H9 (cell line): ENCODE measurements at regions not wholly inside any gene's neighbourhood (a gene's known extent, or its start where the extent isn't known, plus 50 kb on each side); places are given as distances from the start of the nearest gene placed in this dataset.

Source experiments
- DNase-seq: peaks from one replicate; pipeline ENCODE4 v3.0.0-alpha.2; 2017
- H2AFZ ChIP-seq: one replicate; pipeline ENCODE4 v1.6.1; 2013; ENCODE audit warnings: mild to moderate bottlenecking, low read length, control low read depth, moderate library complexity
- H2AK5ac ChIP-seq: 2 replicates; pipeline ENCODE4 v1.6.1; 2013; ENCODE audit warnings: low read length, control low read depth, mixed read lengths; ENCODE audit not compliant: insufficient read length
- H2BK120ac ChIP-seq: one replicate; pipeline ENCODE4 v1.6.1; 2013; ENCODE audit warnings: low read depth, mild to moderate bottlenecking, low read length, control low read depth, inconsistent platforms; ENCODE audit not compliant: poor library complexity, severe bottlenecking
- H2BK12ac ChIP-seq: 2 replicates; pipeline ENCODE4 v1.6.1; 2013; ENCODE audit warnings: low read length, control low read depth, mixed read lengths, low read depth; ENCODE audit not compliant: insufficient read length
- H2BK15ac ChIP-seq: 2 replicates; pipeline ENCODE4 v1.6.1; 2013; ENCODE audit warnings: low read depth, low read length, control low read depth
- H2BK20ac ChIP-seq: one replicate; pipeline ENCODE4 v1.6.1; 2013; ENCODE audit warnings: low read depth, mild to moderate bottlenecking, low read length, control low read depth, inconsistent platforms; ENCODE audit not compliant: poor library complexity, severe bottlenecking
- H2BK5ac ChIP-seq: 2 replicates; pipeline ENCODE4 v1.6.1; 2013; ENCODE audit warnings: low read length, control low read depth, mixed read lengths; ENCODE audit not compliant: insufficient read length
- H3K14ac ChIP-seq: 2 replicates; pipeline ENCODE4 v1.6.1; 2013; ENCODE audit warnings: low read length, control low read depth; ENCODE audit not compliant: insufficient read depth
- H3K18ac ChIP-seq: 2 replicates; pipeline ENCODE4 v1.6.1; 2013; ENCODE audit warnings: low read depth, mild to moderate bottlenecking, mixed read lengths, low read length, control low read depth; ENCODE audit not compliant: insufficient read length
- H3K23ac ChIP-seq: 2 replicates; pipeline ENCODE4 v1.6.1; 2013; ENCODE audit warnings: low read length, control low read depth, mixed read lengths, low read depth; ENCODE audit not compliant: insufficient read length
- H3K23me2 ChIP-seq: 2 replicates; pipeline ENCODE4 v1.6.1; 2013; ENCODE audit warnings: low read depth, mild to moderate bottlenecking, mixed read lengths, low read length, control low read depth; ENCODE audit not compliant: insufficient read length, poor library complexity, severe bottlenecking
- H3K27ac ChIP-seq: 2 replicates; pipeline ENCODE4 v1.5.1; 2013; ENCODE audit warnings: low read length, control low read depth, mixed read lengths, low read depth; ENCODE audit not compliant: insufficient read length
- H3K27me3 ChIP-seq: 2 replicates; pipeline ENCODE4 v1.6.1; 2013; ENCODE audit warnings: low read length, control low read depth, inconsistent platforms; ENCODE audit not compliant: insufficient read depth
- H3K4ac ChIP-seq: 2 replicates; pipeline ENCODE4 v1.6.1; 2013; ENCODE audit warnings: low read depth, mild to moderate bottlenecking, control low read depth, inconsistent platforms, low read length, moderate library complexity
- H3K4me1 ChIP-seq: 2 replicates; pipeline ENCODE4 v1.6.1; 2013; ENCODE audit warnings: low read length, control low read depth, inconsistent platforms; ENCODE audit not compliant: insufficient read depth
- H3K4me2 ChIP-seq: 2 replicates; pipeline ENCODE4 v1.6.1; 2013; ENCODE audit warnings: low read length, control low read depth, mixed read lengths; ENCODE audit not compliant: insufficient read length, insufficient read depth
- H3K56ac ChIP-seq: 2 replicates; pipeline ENCODE4 v1.6.1; 2013; ENCODE audit warnings: low read depth, mild to moderate bottlenecking, mixed read lengths, low read length, control low read depth; ENCODE audit not compliant: insufficient read length
- H3K79me1 ChIP-seq: 2 replicates; pipeline ENCODE4 v1.6.1; 2013; ENCODE audit warnings: low read depth, mild to moderate bottlenecking, moderate library complexity, low read length, control low read depth, inconsistent platforms; ENCODE audit not compliant: insufficient read depth, poor library complexity, severe bottlenecking
- H3K79me2 ChIP-seq: 2 replicates; pipeline ENCODE4 v1.6.1; 2013; ENCODE audit warnings: low read length, control low read depth, inconsistent platforms; ENCODE audit not compliant: insufficient read depth
- H3K9ac ChIP-seq: 2 replicates; pipeline ENCODE4 v1.6.1; 2013; ENCODE audit warnings: low read length, control low read depth, mixed read lengths; ENCODE audit not compliant: insufficient read length; ENCODE audit errors: extremely low read depth
- H3K9me3 ChIP-seq: one replicate; pipeline ENCODE4 v1.6.1; 2013; ENCODE audit warnings: low read depth, low read length, inconsistent platforms; ENCODE audit not compliant: control insufficient read depth
- H3T11ph ChIP-seq: one replicate; pipeline ENCODE4 v1.6.1; 2013; ENCODE audit warnings: mild to moderate bottlenecking, low read length, control low read depth, inconsistent platforms
- H4K20me1 ChIP-seq: one replicate; pipeline ENCODE4 v1.6.1; 2013; ENCODE audit not compliant: control insufficient read depth, insufficient read length, insufficient read depth
- H4K5ac ChIP-seq: 2 replicates; pipeline ENCODE4 v1.6.1; 2013; ENCODE audit warnings: low read depth, mild to moderate bottlenecking, mixed read lengths, low read length, control low read depth; ENCODE audit not compliant: insufficient read length
- H4K8ac ChIP-seq: replicated peaks from 2 replicates; pipeline ENCODE4 v1.6.1; 2013; ENCODE audit warnings: low read length, control low read depth, mixed read lengths, low read depth; ENCODE audit not compliant: insufficient read length
- H4K91ac ChIP-seq: 2 replicates; pipeline ENCODE4 v1.6.1; 2013; ENCODE audit warnings: low read depth, mild to moderate bottlenecking, moderate library complexity, mixed read lengths, low read length, control low read depth; ENCODE audit not compliant: insufficient read length
- H3K27ac Mint-ChIP-seq, 3 experiments: 2 replicates in 2 of 3; 3 replicates in 1 of 3; pipeline ENCODE4 v1.8.0; 2020 to 2021; ENCODE audit warnings: mixed read lengths in 3 of 3, mild to moderate bottlenecking in 1 of 3, moderate library complexity in 1 of 3
- H3K27me3 Mint-ChIP-seq: 2 replicates; pipeline ENCODE4 v1.8.0; 2021; ENCODE audit warnings: low read depth, mild to moderate bottlenecking, moderate library complexity, mixed read lengths
- H3K36me3 Mint-ChIP-seq, 3 experiments: 2 replicates in 2 of 3; 3 replicates in 1 of 3; pipeline ENCODE4 v1.8.0; 2020 to 2021; ENCODE audit warnings: low read depth in 3 of 3, mixed read lengths in 3 of 3; ENCODE audit not compliant: insufficient read depth in 1 of 3
- H3K4me1 Mint-ChIP-seq, 2 experiments: 2 replicates each; pipeline ENCODE4 v1.8.0; 2020; ENCODE audit warnings: mixed read lengths in 2 of 2
- H3K4me3 Mint-ChIP-seq, 2 experiments: 2 replicates in 1 of 2; 3 replicates in 1 of 2; pipeline ENCODE4 v1.8.0; 2020 to 2021; ENCODE audit warnings: mild to moderate bottlenecking in 2 of 2, mixed read lengths in 2 of 2, moderate library complexity in 1 of 2
- H3K9me3 Mint-ChIP-seq, 2 experiments: 2 replicates in 1 of 2; 3 replicates in 1 of 2; pipeline ENCODE4 v1.8.0; 2020; ENCODE audit warnings: mild to moderate bottlenecking in 2 of 2, mixed read lengths in 2 of 2, moderate library complexity in 1 of 2
- CTCF ChIP-seq: fragments of 200-600 bp; sonication (generic); conservative IDR thresholded peaks from 3 replicates; pipeline ENCODE4 v1.8.0; 2021; ENCODE audit warnings: antibody characterized with exemption, mild to moderate bottlenecking
- WGBS: extraction: QIAGEN DNeasy Blood & Tissue Kit; methylation state at CpG from one replicate; pipeline ENCODE4 v1.1.7; 2013; ENCODE audit warnings: missing lambda C conversion rate, low lambda C conversion rate, mixed read lengths; ENCODE audit not compliant: insufficient read length; ENCODE audit errors: extremely low coverage; 5-methylcytosine and 5-hydroxymethylcytosine counted together

GRCh38 chr17:53472586-53472985, 350.1 kb upstream of the KIF2B start:
- Histone ChIP-seq H3K79me2 (no peaks in the 10 kb centered on the region), H4K8ac (no peak overlapping the region), H3K9me3 (peaks cover 5% of the 10 kb centered on the region), H3K27me3 (no peaks in the 10 kb centered on the region), H2AFZ (no peak overlapping the region), H4K5ac (no peak overlapping the region), H4K91ac (no peak overlapping the region), H3K23me2 (no peaks in the 10 kb centered on the region), H2BK12ac (no peak overlapping the region), H3T11ph (no peak overlapping the region), H2BK20ac (no peak overlapping the region), H2AK5ac (no peak overlapping the region), H3K79me1 (no peaks in the 10 kb centered on the region), H2BK5ac (no peak overlapping the region), H3K4me2 (no peak overlapping the region), H2BK15ac (no peak overlapping the region), H3K23ac (no peak overlapping the region), H4K20me1 (no peaks in the 10 kb centered on the region), H3K14ac (no peak overlapping the region), H2BK120ac (no peak overlapping the region), H3K4me1 (no peaks in the 10 kb centered on the region), H3K18ac (no peak overlapping the region), H3K56ac (no peak overlapping the region), H3K4ac (no peak overlapping the region), H3K27ac (no peak overlapping the region), H3K9ac (no peak overlapping the region)
- TF ChIP-seq CTCF, result no peak
- no peak for DNase-seq
- Mint-ChIP-seq H3K4me1 (peaks cover 0 to 3% of the 10 kb centered on the region in 2 experiments; a peak in 2 of 4 replicates), H3K9me3 (peaks cover 13 to 16% of the 10 kb centered on the region in 2 experiments), H3K36me3 (peaks cover 9 to 22% (median 10%) of the 10 kb centered on the region in 3 experiments), H3K27ac (no peak overlapping the region), H3K27me3 (no peaks in the 10 kb centered on the region), H3K4me3 (no peak overlapping the region)
- no CpG with 5 or more reads among the region's 1 CpG for WGBS
